SK-N-SH treated with all-trans-retinoic acid at 6 μM for 48 hours (cell line): ENCODE measurements at regions not wholly inside any gene's neighbourhood (a gene's known extent, or its start where the extent isn't known, plus 50 kb on each side); places are given as distances from the start of the nearest gene placed in this dataset.

ENCODE experiments used
- ATAC-seq: fragments of 200-7000 bp; cut with Tn5 transposase; 3 replicates; pipeline ENCODE4 v1.9.1; 2020; ENCODE audit warnings: mild to moderate bottlenecking, moderate library complexity
- ARNTL ChIP-seq: fragments of 450-650 bp; formaldehyde crosslinking; IDR thresholded peaks from 2 replicates; pipeline ENCODE4 v1.5.0; 2020; ENCODE audit warnings: low read depth, mild to moderate bottlenecking, moderate library complexity, borderline replicate concordance
- BACH2 ChIP-seq: fragments of 250-450 bp; sonication (Bioruptor Pico); IDR thresholded peaks from 2 replicates; pipeline ENCODE4 v1.9.0; 2021; ENCODE audit warnings: mild to moderate bottlenecking, borderline replicate concordance
- CREB5 ChIP-seq: fragments of 250-450 bp; sonication (Bioruptor Pico); IDR thresholded peaks from 2 replicates; pipeline ENCODE4 v1.5.1; 2020; ENCODE audit warnings: low read depth, mild to moderate bottlenecking, moderate library complexity
- CSDC2 ChIP-seq: fragments of 250-450 bp; sonication (Bioruptor Pico); IDR thresholded peaks from 2 replicates; pipeline ENCODE4 v1.5.0; 2020; ENCODE audit warnings: mild to moderate bottlenecking, moderate library complexity
- CSRNP3 ChIP-seq: fragments of 250-450 bp; sonication (Bioruptor Pico); IDR thresholded peaks from 2 replicates; pipeline ENCODE4 v1.5.1; 2021; ENCODE audit warnings: mild to moderate bottlenecking, moderate library complexity
- ESRRG ChIP-seq: fragments of 250-450 bp; sonication (Bioruptor Pico); IDR thresholded peaks from 2 replicates; pipeline ENCODE4 v1.6.1; 2021; ENCODE audit warnings: mild to moderate bottlenecking
- GLIS3 ChIP-seq: fragments of 250-450 bp; sonication (Bioruptor Pico); IDR thresholded peaks from 2 replicates; pipeline ENCODE4 v1.5.0; 2020; ENCODE audit warnings: mild to moderate bottlenecking, moderate library complexity
- OSR1 ChIP-seq: fragments of 250-450 bp; sonication (Bioruptor Pico); IDR thresholded peaks from 2 replicates; pipeline ENCODE4 v1.8.0; 2022; ENCODE audit warnings: moderate library complexity, mild to moderate bottlenecking, inconsistent platforms
- PATZ1 ChIP-seq: fragments of 250-450 bp; sonication (Bioruptor Pico); IDR thresholded peaks from 2 replicates; pipeline ENCODE4 v1.8.0; 2020; ENCODE audit warnings: mild to moderate bottlenecking, moderate library complexity, borderline replicate concordance
- POU6F1 ChIP-seq: fragments of 250-450 bp; sonication (Bioruptor Pico); IDR thresholded peaks from 2 replicates; pipeline ENCODE4 v1.8.0; 2021; ENCODE audit warnings: low read depth, mild to moderate bottlenecking, moderate library complexity, borderline replicate concordance
- PPARA ChIP-seq: fragments of 250-450 bp; sonication (Bioruptor Pico); IDR thresholded peaks from 2 replicates; pipeline ENCODE4 v1.5.0; 2020; ENCODE audit warnings: mild to moderate bottlenecking, borderline replicate concordance
- RARB ChIP-seq: fragments of 250-450 bp; sonication (Bioruptor Pico); IDR thresholded peaks from 2 replicates; pipeline ENCODE4 v1.8.0; 2021; ENCODE audit warnings: mild to moderate bottlenecking, moderate library complexity
- SNAI2 ChIP-seq: fragments of 250-450 bp; sonication (Bioruptor Pico); IDR thresholded peaks from 2 replicates; pipeline ENCODE4 v1.5.0; 2020; ENCODE audit warnings: mild to moderate bottlenecking, moderate library complexity
- TCF4 ChIP-seq: fragments of 250-450 bp; sonication (Bioruptor Pico); IDR thresholded peaks from 2 replicates; pipeline ENCODE4 v1.8.0; 2021; ENCODE audit warnings: mild to moderate bottlenecking, moderate library complexity, borderline replicate concordance
- TOX ChIP-seq: fragments of 250-450 bp; sonication (Bioruptor Pico); IDR thresholded peaks from 2 replicates; pipeline ENCODE4 v1.8.0; 2021; ENCODE audit warnings: mild to moderate bottlenecking, moderate library complexity, borderline replicate concordance
- ZFP3 ChIP-seq: fragments of 250-450 bp; sonication (Bioruptor Pico); IDR thresholded peaks from 2 replicates; pipeline ENCODE4 v1.5.0; 2020; ENCODE audit warnings: mild to moderate bottlenecking, moderate library complexity
- ZFP30 ChIP-seq: fragments of 450-650 bp; formaldehyde crosslinking; IDR thresholded peaks from 2 replicates; pipeline ENCODE4 v1.5.0; 2022; ENCODE audit warnings: mild to moderate bottlenecking, moderate library complexity
- ZNF565 ChIP-seq: fragments of 450-650 bp; formaldehyde crosslinking; conservative IDR thresholded peaks from 2 replicates; pipeline ENCODE4 v1.5.0; 2020; ENCODE audit warnings: low read depth, mild to moderate bottlenecking, moderate library complexity
- ZNF70 ChIP-seq: fragments of 450-650 bp; formaldehyde crosslinking; IDR thresholded peaks from 2 replicates; pipeline ENCODE4 v1.5.0; 2020; ENCODE audit warnings: mild to moderate bottlenecking, moderate library complexity
- ZNF8 ChIP-seq: fragments of 450-650 bp; formaldehyde crosslinking; IDR thresholded peaks from 2 replicates; pipeline ENCODE4 v1.5.0; 2020; ENCODE audit warnings: mild to moderate bottlenecking, moderate library complexity

- ATAC-seq, result no peak
- TF ChIP-seq BACH2 (CRISPR knock-in tag) (no peak), PPARA (CRISPR knock-in tag) (no peak), OSR1 (CRISPR knock-in tag) (no peak), ARNTL (CRISPR knock-in tag) (no peak), ZNF565 (CRISPR knock-in tag) (no peak), CREB5 (CRISPR knock-in tag) (no peak), CSRNP3 (CRISPR knock-in tag) (no peak), RARB (CRISPR knock-in tag) (no peak), ZFP30 (CRISPR knock-in tag) (no peak), ZFP3 (CRISPR knock-in tag) (no peak), ESRRG (CRISPR knock-in tag) (no peak)
- TF ChIP-seq, all 23 proteins: peak for 0
These were observed 74.9 kb downstream of the KCTD15 start for GRCh38 chr19:33871605-33872004.

GRCh38 chr19:33872445-33873320 is 76.0 kb downstream of the KCTD15 start:
- no peak for ATAC-seq
- no peak for TF ChIP-seq ZNF70 (CRISPR knock-in tag)
- TF ChIP-seq ARNTL (CRISPR knock-in tag), result no peak
- no peak for TF ChIP-seq PATZ1
- TF ChIP-seq POU6F1 (CRISPR knock-in tag), result no peak
- TF ChIP-seq GLIS3, result no peak
- no peak for TF ChIP-seq TOX
- no peak for TF ChIP-seq ZFP30 (CRISPR knock-in tag)
- no peak for TF ChIP-seq ESRRG (CRISPR knock-in tag)
- no peak for TF ChIP-seq SNAI2 (CRISPR knock-in tag)
- no peak for TF ChIP-seq ZNF565 (CRISPR knock-in tag)
- TF ChIP-seq TCF4 (CRISPR knock-in tag), result no peak
- no peak for TF ChIP-seq RARB (CRISPR knock-in tag)

GRCh38 chr19:33875071-33875470 is 78.4 kb downstream of the KCTD15 start:
- ATAC-seq, result no peak
- TF ChIP-seq ZNF70 (CRISPR knock-in tag), result no peak
- no peak for TF ChIP-seq TOX
- TF ChIP-seq CSDC2 (CRISPR knock-in tag), result no peak
- no peak for TF ChIP-seq TCF4 (CRISPR knock-in tag)
- TF ChIP-seq GLIS3, result no peak
- no peak for TF ChIP-seq ZNF8
- TF ChIP-seq CSRNP3 (CRISPR knock-in tag), result no peak
- no peak for TF ChIP-seq ARNTL (CRISPR knock-in tag)
- TF ChIP-seq RARB (CRISPR knock-in tag), result no peak
- no peak for TF ChIP-seq ZFP30 (CRISPR knock-in tag)
- TF ChIP-seq PPARA (CRISPR knock-in tag), result no peak
- TF ChIP-seq POU6F1 (CRISPR knock-in tag), result no peak
- TF ChIP-seq, all 23 proteins: peak for 0
